GM10248 (cell line): ENCODE measurements at regions not wholly inside any gene's neighbourhood (a gene's known extent, or its start where the extent isn't known, plus 50 kb on each side); places are given as distances from the start of the nearest gene placed in this dataset.

ENCODE experiments used
- CTCF ChIA-PET: fragments of 300-600 bp; sonication (Branson Sonifier 250); formaldehyde crosslinking; extraction: SDS; loops from one replicate; lab custom pipeline; 2021; ENCODE audit warnings: antibody characterized with exemption; lab: Yijun Ruan, JAX
- POLR2A ChIA-PET: fragments of 350-650 bp; sonication (Branson Sonifier 250); formaldehyde crosslinking; extraction: SDS; loops from one replicate; lab custom pipeline; 2020; ENCODE audit warnings: antibody characterized with exemption; lab: Yijun Ruan, JAX
- DNase-seq: peaks from one replicate; pipeline ENCODE4 v3.0.0; 2012; ENCODE audit errors: extremely low spot score
- CTCF ChIP-seq: IDR thresholded peaks from 2 replicates; pipeline ENCODE4 v1.5.1; 2012; ENCODE audit warnings: mild to moderate bottlenecking, low read depth; ENCODE audit errors: extremely low read depth, missing control alignments, control extremely low read depth

GRCh38 chr2:223459328-223459939 is 142.7 kb downstream of the SCG2 start:
- POLR2A ChIA-PET, result no interaction called here
- no peak for TF ChIP-seq CTCF
- CTCF ChIA-PET, result interaction anchor here (1.0 to 1.7 kb wide), 6 partner anchors 17 to 824 kb away, joined by 3 to 7 read pairs (median 4); no protein-coding TSS in a partner anchor
- no peak for DNase-seq

DNA sequence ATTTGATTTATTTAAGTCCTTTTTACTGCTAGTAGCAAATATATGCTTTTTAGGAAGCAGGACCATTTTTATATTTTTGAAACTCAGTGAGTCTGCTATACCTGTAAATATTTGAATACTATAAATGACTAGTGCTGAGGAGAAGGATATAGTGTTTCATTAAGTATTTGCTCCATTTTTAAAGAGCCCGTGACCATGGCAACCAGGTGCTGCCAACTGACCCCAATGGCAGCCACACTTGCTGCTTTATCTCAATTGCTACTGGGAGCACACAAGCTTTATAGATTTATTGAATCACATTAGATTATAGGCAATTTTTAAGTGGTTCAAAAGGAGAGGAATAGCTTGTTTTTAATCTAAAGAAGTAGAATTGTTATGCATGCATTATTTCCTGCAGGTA is 142.0 kb downstream of the SCG2 start:
- ChIA-PET CTCF (interaction anchor here (2.0 kb wide), 1 partner anchor 13 kb away, joined by 5 read pairs; no protein-coding TSS in a partner anchor), POLR2A (no interaction called here)
- DNase-seq, result no peak
- no peak for TF ChIP-seq CTCF

DNA sequence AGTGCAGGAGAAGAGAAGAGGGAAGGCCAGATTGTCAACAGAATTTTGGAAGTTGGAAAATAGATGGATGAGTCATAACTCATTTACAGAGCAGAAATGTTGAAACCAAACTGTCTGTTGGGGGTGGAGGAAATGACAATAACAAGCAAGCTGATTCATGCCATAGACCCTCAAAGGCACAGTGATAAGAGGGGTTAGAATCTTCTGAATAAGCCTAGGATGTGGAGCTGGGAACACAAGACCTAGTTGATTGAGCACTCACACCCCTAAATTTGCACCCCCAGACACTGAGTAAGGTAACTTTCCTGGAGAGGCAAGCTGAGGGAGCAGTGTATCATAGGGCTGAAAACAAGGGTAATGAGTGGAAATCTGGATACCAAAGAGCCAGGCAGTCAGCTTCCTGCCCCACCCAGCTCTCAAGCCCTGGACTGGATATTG is 141.4 kb downstream of the SCG2 start:
- ChIA-PET CTCF (interaction anchor here (1.8 to 2.0 kb wide), 2 partner anchors 8 to 13 kb away, joined by 4 to 5 read pairs; no protein-coding TSS in a partner anchor), POLR2A (no interaction called here)
- DNase-seq, result no peak
- no peak for TF ChIP-seq CTCF

GRCh38 chr2:223464071-223464470 is 138.1 kb downstream of the SCG2 start:
- ChIA-PET POLR2A (no interaction called here), CTCF (interaction anchor here (0.8 to 1.3 kb wide), 3 partner anchors 9 to 820 kb away, joined by 3 read pairs; no protein-coding TSS in a partner anchor)
- no peak for DNase-seq
- no peak for TF ChIP-seq CTCF

GRCh38 chr2:223465793-223466192 is 136.4 kb downstream of the SCG2 start:
- DNase-seq, result no peak
- ChIA-PET POLR2A (no interaction called here), CTCF (interaction anchor here (0.8 kb wide), 1 partner anchor 17 kb away, joined by 3 read pairs; no protein-coding TSS in a partner anchor)
- TF ChIP-seq CTCF, result no peak

GRCh38 chr2:223467196-223467595 is 135.0 kb downstream of the SCG2 start:
- TF ChIP-seq CTCF, result no peak
- no peak for DNase-seq
- POLR2A ChIA-PET, result no interaction called here
- CTCF ChIA-PET, result no interaction called here
